Lower lobe of right lung (tissue), 2 donors: ENCODE measurements at regions not wholly inside any gene's neighbourhood (a gene's known extent, or its start where the extent isn't known, plus 50 kb on each side); places are given as distances from the start of the nearest gene placed in this dataset.

Experiments used
- ATAC-seq, 2 donors: fragments of 200-7000 bp; cut with Tn5 transposase; one replicate each; pipeline ENCODE4 v1.9.1; 2020 to 2022; ENCODE audit warnings: mild to moderate bottlenecking in 2 of 2, moderate library complexity in 2 of 2
- DNase-seq: peaks from one replicate; pipeline ENCODE4 v3.0.0-alpha.2; 2020
- H3K27ac ChIP-seq: fragments of 200-600 bp; one replicate; pipeline ENCODE4 v1.8.0; 2022
- H3K27me3 ChIP-seq: fragments of 200-600 bp; one replicate; pipeline ENCODE4 v1.8.0; 2022; ENCODE audit warnings: low read depth
- H3K36me3 ChIP-seq: fragments of 200-600 bp; one replicate; pipeline ENCODE4 v1.8.0; 2022; ENCODE audit warnings: mild to moderate bottlenecking
- H3K4me1 ChIP-seq: fragments of 200-600 bp; one replicate; pipeline ENCODE4 v1.8.0; 2022
- H3K4me3 ChIP-seq: fragments of 200-600 bp; one replicate; pipeline ENCODE4 v1.8.0; 2022; ENCODE audit warnings: mild to moderate bottlenecking
- H3K9me3 ChIP-seq: fragments of 200-600 bp; one replicate; pipeline ENCODE4 v1.8.0; 2022
- intact Hi-C: fragments of 100-400 bp; cut with DNase I; formaldehyde crosslinking; loops from one replicate; pipeline ENCODE4 v1.11.0; 2022
- TF ChIP-seq, protein P1 (sequence below): fragments of 200-600 bp; IDR thresholded peaks from one replicate; pipeline ENCODE4 v1.8.0; 2022; ENCODE audit warnings: antibody characterized with exemption, mild to moderate bottlenecking
- donor health status: DM: no; HTN: yes; CAD: no; lungs with severe emphysema.

DNA sequence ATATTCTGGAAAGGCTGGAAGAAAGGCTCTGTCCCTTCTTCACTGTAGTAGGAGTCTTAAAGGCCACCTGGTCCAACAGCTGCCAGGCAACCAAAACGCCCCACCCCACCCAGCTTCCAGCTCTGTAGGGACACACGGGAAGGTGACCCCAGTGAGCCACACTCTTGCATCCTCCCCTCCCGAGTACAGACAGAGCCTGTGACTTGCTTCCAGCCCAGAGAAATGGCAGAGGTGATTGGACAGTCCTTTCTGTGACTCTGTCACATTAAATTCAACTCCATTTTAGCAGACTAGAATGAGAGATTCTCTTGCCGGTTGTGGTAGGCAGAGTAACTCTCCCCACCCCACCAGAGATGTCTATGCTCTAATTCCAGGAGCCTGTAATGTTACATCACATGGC is 226.2 kb upstream of the ARID1B start:
- Histone ChIP-seq H3K27me3 (no peaks in the 10 kb centered on the region), H3K4me1 (no peaks in the 10 kb centered on the region), H3K27ac (no peak overlapping the region), H3K9me3 (no peaks in the 10 kb centered on the region), H3K36me3 (no peaks in the 10 kb centered on the region), H3K4me3 (no peak overlapping the region)
- TF ChIP-seq, protein P1, sequence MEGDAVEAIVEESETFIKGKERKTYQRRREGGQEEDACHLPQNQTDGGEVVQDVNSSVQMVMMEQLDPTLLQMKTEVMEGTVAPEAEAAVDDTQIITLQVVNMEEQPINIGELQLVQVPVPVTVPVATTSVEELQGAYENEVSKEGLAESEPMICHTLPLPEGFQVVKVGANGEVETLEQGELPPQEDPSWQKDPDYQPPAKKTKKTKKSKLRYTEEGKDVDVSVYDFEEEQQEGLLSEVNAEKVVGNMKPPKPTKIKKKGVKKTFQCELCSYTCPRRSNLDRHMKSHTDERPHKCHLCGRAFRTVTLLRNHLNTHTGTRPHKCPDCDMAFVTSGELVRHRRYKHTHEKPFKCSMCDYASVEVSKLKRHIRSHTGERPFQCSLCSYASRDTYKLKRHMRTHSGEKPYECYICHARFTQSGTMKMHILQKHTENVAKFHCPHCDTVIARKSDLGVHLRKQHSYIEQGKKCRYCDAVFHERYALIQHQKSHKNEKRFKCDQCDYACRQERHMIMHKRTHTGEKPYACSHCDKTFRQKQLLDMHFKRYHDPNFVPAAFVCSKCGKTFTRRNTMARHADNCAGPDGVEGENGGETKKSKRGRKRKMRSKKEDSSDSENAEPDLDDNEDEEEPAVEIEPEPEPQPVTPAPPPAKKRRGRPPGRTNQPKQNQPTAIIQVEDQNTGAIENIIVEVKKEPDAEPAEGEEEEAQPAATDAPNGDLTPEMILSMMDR = no peak
- ATAC-seq (no peak), DNase-seq (no peak)
- intact Hi-C loops = no loop called here

DNA sequence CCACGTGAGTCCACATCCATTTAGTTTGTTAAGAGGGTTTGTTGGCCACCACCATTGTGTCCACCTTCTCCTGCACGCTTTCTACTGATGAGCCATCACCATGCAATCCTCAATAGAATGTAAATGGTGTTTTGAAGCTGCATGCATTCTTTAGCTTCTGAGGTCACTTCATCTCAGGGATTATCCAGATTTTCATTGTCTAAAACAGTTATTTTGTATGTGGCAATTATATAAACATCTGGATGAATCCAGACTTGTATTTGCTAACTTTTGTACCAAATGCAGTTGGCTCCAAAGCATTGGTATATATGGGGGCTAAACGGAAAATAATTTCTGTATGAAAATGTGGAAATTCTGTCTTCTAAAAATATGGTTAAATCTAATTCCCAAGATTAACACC is 231.2 kb upstream of the ARID1B start:
- ATAC-seq = no peak
- TF ChIP-seq, protein P1 = no peak

DNA sequence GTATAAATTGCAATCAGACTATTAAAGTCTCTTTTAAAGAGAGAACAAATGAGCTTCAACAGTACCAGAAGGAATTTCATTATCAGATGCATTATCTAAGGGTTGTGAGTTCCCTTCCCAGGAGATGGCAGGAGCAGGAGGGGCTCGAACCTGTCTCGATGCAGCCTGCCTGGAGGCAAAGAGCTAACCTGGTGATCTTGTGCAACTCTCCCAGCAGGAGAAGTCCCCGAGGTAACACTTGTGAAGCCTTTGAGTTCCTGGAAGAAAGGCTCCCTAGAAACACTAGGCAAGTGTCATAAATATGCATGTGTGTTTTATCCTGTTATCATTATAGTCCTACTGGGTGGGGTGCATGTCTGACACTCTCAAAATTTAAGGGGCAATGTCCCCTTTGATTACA is 232.2 kb upstream of the ARID1B start:
- H3K4me3 ChIP-seq = no peak overlapping the region
- H3K9me3 ChIP-seq = no peaks in the 10 kb centered on the region
- TF ChIP-seq, protein P1 = no peak
- intact Hi-C loops = no loop called here
- H3K27me3 ChIP-seq = no peaks in the 10 kb centered on the region
- no peak overlapping the region for H3K27ac ChIP-seq
- no peaks in the 10 kb centered on the region for H3K36me3 ChIP-seq
- ATAC-seq = no peak
- H3K4me1 ChIP-seq = no peaks in the 10 kb centered on the region
- DNase-seq = no peak

More for the DNA sequence above, 231.2 kb upstream of the ARID1B start:
- Histone ChIP-seq H3K4me1 (no peaks in the 10 kb centered on the region), H3K36me3 (no peaks in the 10 kb centered on the region), H3K27me3 (no peaks in the 10 kb centered on the region), H3K4me3 (no peak overlapping the region), H3K9me3 (no peaks in the 10 kb centered on the region), H3K27ac (no peak overlapping the region)
- no peak for DNase-seq
- intact Hi-C loops = no loop called here

DNA sequence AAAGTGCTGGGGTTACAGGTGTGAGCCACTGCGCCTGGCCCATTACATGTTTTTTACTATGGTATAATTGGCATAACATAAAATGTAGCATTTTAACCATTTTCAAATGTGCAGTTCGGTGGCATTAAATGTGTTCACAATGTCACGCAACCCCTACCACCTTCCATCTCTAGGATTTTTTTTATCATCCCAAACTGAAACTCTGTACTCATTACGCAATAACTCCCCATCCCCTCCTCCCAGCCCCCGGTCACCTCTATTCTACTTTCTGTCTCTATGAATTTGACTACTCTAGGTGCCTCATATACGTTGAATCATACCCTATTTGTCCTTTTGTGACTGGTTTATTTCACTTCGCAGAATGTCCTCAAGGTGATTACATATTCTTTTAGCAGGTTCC is 233.1 kb upstream of the ARID1B start:
- Histone ChIP-seq H3K36me3 (no peaks in the 10 kb centered on the region), H3K27me3 (no peaks in the 10 kb centered on the region), H3K4me3 (no peak overlapping the region), H3K9me3 (no peaks in the 10 kb centered on the region), H3K27ac (no peak overlapping the region), H3K4me1 (no peaks in the 10 kb centered on the region)
- intact Hi-C loops = no loop called here
- ATAC-seq = no peak
- TF ChIP-seq, protein P1 = no peak
- DNase-seq = no peak

DNA sequence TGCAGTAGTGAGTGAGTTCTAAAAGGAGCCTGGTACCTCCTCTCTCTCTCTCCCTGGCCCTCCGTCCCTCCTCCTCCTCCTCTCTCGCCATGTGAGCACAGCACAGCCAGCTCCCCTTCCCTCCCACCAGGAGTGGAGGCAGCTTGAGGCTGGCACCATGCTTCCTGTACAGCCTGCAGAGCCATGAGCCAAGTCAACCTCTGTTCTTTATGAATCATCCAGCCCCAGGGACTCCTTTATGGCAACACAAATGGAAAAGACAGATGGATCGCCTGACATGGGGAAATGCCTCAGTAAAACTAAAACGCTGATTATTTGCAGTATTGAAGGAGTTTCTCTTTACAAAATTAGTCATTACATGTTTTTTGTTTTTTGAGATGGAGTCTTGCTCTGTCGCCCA is 233.7 kb upstream of the ARID1B start:
- Histone ChIP-seq H3K27me3 (no peaks in the 10 kb centered on the region), H3K4me3 (no peak overlapping the region), H3K36me3 (no peaks in the 10 kb centered on the region), H3K4me1 (no peaks in the 10 kb centered on the region), H3K9me3 (no peaks in the 10 kb centered on the region), H3K27ac (no peak overlapping the region)
- TF ChIP-seq, protein P1 = no peak
- DNase-seq (no peak), ATAC-seq (no peak)
- intact Hi-C loops = no loop called here
